NCI-H146 (cell line): ENCODE measurements at regions not wholly inside any gene's neighbourhood (a gene's known extent, or its start where the extent isn't known, plus 50 kb on each side); places are given as distances from the start of the nearest gene placed in this dataset.
"Not testable (repeated sequence)": the region's sequence is repeated elsewhere in the genome, so short reads cannot be mapped to it uniquely, and the experiment has no call there.

Experiments used
- DNase-seq: peaks from one replicate; lab custom pipeline; 2025; lab: John Stamatoyannopoulos, UW

DNA sequence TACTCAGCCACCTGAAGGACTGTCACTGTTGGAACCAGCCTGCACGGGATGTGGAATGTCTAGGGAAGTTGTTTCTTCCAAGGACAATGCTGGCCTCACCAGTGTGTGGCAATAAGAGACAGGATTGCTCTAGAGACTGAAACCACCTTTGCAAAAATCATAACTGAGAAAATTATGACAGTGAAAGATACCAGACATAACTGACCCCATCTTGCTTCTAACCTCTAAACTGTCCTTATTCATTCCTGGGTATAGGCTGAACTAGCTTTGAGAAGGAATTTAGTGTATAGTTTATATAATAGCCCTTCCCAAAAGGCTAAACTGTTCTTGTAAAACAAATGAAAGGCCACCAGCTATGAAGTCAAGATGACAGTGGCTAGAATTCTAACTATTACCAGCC, 83.6 kb downstream of the IER5 start:
- no peak for DNase-seq

DNA sequence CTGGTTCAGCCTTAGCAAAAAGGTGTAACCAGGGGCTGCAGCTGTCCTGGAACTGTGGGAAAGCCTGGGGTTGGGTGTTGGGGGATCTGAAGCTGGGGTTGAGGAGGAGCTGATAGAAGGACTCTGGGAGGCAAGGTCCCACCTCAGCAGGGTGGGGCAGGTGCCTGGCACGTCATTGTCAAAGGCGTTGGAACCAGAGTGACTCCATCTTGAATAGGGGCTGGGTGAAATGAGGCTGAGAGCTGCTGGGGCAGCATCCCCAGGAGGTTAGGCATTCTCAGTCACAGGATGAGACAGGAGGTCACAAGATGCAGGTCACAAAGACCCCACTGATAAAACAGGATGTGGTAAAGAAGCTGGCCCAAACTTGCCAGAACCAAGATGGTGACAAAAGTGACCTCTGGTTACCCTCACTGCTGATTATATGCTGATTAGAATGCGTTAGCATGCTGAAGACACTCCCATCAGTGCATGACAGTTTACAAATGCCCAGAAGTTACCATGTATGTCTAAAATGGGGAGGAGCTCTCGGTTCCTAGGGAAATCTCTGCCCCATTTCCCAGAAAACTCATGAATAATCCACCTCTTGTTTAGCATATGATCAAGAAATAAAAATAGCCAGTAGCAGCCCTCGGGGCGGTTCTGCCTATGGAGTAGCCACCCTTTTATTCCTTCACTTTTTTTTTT, 85.4 kb downstream of the IER5 start:
- DNase-seq = no peak

DNA sequence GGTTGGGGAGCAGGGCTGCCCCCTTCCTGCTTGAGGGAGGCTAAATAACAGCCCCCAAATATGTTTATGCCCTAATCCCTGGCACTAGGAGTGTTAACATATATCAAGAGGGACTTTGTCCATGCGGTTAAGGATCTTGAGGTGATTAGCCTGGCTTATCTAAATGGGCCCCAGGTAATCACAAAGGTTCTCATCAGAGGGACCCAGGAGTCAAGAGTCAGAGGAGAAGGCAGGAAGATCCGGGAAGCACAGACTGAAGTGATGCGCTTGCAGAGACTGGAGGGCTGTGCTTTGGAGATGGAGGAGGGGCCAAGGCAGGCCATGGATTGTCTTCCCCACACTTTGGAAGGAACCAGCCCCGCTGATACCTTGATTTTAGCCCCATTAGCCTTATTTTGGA, 86.4 kb downstream of the IER5 start:
- no peak for DNase-seq

DNA sequence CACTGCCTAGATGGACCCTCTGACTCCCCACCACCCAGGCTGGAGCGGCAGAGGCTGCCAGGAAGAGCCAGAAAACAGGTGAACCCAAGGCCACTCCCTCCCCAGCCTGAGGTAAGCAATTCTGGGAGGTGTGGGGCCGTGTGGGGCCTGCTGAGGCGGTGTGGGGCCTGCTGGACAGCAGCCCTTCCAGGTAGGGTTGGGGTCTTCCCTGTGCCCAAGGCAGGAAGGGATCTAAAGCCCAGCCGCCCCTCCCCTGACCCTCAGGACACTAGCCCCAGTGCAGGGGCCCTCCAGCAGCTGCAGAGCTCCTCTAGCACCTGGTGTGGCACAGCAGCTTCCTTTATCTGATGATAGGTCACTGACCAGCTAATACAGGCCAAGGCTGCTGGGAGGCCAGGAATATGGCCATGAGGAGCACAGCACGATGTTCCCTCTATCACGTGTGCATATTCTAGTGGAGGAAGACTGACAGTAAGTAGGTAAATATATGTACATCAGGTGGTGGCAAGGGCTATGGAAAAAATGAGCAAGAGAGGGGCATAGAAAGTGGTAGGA, 86.9 kb downstream of the IER5 start:
- DNase-seq = no peak

DNA sequence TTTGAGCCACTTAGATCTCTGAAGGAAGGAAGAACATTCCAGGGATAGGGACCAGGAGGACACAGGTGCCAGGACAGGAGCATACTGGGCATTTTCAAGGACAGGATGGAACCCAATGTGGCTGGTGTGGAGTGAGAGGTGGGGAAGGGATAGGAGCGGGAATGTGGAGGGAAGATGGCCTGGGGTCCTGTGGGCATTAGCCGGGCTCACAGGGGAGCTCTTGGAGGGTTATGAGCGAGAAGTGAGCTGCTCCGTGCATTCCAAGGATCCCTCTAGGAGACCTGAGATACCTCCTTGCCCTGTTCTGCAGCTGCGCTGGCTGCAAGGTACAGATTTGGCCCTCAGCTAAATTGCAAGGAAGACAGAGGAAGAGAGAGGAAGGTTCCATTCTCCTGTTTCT, 87.5 kb downstream of the IER5 start:
- no peak for DNase-seq

DNA sequence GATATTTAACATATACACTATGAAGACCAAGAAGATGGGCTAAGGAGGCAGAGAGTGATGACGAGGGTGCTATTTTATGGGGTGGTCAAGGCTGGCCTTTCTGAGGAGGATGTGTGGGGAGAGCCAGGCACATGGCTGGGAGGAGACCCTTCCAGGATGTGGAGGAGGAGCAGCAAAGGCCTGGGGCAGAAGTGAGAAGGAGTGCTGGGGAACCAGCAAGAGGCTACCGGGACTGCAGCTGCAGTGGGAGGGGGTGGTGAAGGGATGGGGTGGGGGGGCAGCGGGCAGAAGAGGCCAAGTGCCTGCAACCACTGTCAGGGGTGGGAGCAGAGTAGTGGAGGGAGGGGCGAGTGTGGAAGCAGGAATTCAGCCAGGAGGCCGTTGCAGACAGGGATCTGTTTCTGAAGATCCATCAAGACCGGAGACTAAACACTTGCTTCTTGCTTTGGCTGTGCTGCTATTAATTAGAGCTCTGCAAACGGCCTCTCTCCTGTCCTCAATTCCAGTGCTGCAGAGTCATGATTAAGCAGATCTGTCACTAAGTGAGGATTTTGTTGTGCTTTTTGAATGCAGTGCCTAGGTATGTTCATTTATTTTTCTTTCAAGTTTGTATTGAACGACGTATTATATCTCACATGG, 89.9 kb downstream of the IER5 start:
- DNase-seq = no peak

DNA sequence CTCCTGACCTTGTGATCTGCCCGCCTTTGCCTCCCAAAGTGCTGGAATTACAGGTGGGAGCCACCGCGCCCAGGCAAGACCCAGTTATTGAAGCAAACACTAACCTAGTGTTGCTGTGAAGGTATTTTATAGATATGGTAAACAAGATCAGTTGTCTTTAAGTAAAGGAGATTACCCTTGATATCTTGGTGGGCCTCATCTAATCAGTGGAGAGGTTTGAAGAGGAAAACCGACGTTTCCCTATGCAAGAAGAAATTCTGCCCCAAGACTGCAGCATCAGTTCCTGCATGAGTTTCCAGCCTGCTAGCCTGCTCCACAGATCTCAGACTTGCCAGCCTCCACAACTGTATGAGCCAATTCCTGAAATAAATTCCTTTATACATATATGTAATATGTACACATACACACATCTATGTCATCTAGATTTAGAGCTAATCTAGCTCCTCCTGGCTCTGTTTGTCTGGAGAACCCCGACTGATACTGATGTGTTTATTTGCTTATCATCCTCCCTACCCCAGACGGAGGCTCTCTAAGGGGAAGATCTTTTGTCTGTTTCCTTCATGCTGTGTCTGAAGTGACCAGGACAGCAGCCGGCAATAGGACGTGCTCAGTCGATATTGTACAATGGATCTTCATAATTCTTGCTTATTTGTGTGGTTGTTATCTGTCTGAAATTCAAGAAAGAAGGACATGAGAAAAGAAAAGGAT, 90.9 kb downstream of the IER5 start:
- DNase-seq = peak; percentile 69

DNA sequence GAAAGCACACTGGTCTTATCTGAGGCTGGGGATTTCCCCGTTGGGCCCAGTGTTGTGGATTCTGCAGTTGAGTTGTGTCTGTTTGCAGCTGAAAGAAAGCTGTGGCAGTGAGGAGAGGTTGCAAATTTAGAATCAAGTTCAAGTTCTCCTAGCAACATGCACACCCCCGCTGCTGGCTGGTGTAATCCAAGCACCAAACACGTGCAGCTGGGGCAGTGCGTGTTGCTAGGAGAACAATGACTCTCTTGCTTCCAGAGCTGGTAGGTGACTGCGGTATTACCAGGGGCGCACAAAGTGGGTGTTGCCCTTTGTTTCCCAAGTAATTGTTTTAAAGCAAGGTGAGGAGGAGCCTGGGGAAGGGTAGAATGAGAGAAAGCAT, 91.5 kb downstream of the IER5 start:
- peak; percentile 90 for DNase-seq

DNA sequence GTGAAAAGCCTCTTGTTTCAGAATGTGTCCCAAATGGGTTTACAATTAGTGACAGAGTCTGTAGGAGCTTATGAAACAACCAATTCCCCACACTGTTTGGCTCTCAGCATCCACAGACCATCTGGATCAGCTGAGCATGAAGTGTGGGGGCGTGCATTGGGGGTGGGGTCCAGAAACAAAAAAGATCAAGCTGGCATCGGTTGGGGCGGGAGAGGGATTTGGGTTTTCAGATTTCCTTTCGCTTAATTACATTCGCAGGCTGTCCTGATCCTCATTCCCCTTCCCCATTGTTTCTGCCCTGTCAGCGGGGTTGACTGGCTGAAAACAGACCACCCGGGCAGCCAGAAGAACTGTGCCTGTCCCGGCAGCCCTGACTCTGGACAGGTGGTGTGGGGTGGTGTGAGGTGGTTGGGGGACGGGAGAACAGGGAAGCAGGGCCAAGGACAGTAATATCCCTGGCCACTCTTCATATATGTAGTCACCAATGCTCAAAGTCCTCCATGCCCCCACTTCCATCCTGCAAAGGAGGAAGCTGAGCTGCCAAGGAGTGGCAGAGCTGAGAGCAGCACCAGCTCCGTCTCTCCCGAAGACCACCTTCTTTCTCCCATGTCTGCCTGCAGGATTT, 92.0 kb downstream of the IER5 start:
- DNase-seq = peak; percentile 37

DNA sequence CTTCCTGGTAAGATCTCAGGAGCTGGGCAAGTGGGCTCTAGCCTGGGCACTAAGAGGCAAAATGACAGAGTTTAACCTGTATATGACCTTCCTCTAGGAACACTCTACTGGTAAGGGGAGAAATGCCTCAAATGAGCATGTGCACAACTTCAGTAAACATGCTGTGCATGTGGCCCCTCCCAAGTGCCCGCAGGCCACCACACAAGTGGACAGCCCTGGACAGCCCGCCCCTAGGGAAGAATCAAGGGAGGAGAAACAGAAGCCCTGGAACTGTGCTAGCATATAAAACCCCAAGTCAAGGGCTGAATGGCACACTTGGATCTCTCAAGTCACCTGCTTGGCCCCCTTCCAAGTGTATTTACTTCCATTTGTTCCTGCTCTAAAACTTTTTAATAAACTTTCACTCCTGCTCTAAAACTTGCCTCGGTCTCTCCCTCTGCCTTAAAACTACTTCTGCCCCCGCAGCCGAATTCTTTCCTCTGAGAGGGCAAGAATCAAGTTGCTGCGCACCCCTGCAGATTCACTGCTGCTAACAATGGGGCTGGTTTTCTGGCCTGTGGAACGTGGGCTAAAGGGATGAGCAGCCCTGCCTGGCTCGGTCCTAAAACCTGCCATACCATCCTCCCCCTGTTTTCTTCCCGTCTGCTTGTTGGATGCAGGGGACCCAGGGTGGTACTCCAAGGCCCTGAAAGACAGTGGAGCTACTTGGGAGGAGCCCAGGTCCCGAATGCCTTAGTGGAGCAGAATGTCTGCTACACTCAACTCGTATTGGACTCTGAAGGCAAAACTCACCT, 93.5 kb downstream of the IER5 start:
- DNase-seq = no peak

DNA sequence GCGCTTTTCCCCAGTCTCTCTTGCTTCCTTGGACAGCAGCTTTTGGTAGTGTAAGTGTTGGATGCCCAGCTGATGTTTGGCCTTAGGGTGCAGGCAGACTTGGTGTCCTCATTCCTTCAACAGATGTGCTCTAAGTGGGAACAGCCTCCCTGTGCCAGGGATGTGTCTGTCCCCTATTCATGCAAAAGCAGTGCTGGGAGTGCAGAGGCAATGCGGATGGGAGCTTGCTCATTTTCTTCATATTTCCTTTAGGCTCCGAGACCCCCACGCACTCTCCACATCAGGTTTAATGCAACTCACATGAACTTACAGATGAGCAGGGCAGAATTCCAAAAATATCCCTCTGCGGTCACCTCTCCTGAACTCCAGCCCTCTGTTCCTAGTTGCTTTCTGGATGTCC, 96.1 kb downstream of the IER5 start:
- DNase-seq = no peak

DNA sequence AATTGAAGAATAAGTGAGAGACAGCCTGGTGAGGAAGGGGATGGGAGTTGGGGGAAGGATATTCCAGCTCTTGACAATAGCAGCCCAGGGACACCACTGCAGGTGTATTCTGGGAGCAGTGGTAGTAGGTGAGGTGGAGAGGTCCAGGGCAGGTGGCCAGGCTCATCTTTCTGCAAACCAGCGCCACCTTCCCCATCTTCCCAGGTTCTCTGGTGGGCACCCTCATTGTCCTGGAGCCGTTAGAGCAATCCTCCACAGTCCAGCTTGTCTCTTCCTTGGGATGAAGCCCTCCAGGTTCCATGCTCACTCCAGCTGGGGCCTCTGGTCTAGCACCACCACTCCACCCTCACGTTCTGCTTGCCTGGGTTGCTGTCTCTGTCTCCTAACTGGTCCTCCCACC, 97.0 kb downstream of the IER5 start:
- DNase-seq = no peak

DNA sequence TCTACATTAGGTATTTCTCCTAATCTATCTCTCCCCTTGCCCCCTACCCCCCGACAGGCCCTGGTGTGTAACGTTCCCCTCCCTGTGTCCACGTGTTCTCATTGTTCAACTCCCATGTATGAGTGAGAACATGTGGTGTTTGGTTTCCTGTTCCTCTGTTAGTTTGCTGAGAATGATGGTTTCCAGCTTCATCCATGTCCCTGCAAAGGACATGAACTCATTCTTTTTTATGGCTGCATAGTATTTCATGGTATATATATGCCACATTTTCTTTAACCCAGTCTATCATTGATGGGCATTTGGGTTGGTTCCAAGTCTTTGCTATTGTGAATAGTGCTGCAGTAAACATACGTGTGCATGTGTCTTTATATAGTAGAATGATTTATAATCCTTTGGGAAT, 97.6 kb downstream of the IER5 start:
- not testable (repeated sequence) for DNase-seq

DNA sequence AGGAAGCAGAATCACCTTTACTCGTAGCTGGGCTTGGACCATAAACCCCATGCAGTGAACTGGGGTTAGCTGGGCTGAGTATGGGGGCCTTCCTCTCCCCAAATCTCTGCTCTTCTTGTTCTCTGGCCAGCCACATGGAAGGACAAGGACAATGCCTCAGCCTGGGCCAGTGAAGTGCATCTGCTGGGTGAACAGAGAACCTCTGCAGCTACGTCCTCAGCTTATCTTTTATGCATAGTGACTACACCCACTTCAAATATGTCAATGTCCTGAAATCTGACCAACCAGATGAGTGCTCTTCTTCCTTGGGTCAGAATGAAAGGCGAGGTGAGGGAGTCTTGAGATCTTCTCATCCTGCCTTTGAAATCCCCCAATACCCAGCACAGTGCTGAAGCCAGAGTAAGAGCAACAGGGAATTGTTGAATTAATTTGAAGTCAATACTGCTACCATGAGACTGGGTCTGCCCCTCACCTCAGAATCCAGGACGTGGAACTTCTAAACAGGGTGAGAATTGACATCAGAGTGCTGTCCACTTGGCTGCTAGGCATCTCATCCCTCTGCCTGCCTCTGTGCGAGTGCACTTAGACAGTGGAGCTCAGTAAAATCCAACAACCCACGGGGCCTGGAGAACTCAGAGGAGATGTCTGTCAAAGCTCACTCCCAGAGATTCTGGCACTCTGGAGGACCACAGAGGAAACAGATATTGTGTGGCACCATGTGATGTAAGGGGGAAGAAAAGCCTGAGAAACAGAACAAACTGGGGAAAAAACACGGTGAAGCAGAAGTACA, 99.0 kb downstream of the IER5 start:
- no peak for DNase-seq

DNA sequence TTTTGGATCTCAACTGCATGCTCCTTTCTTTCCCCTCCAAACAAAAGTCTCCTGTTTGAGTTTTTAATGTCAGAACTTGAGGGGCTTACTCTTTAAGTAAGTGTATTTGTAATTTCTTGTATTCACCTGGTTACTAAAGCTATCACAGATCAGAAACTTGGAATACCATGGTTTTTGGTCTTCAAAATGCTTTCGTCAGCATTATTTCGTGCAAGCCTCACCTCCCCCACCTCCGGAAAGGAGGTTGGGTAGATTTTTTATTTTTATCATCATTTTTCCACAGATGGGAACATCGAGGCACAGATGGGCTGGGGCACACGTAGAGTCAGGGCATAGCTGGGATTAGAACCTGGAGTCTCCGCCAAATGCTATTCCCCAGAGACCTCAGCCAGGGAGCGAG, 100.7 kb downstream of the IER5 start:
- DNase-seq = no peak

DNA sequence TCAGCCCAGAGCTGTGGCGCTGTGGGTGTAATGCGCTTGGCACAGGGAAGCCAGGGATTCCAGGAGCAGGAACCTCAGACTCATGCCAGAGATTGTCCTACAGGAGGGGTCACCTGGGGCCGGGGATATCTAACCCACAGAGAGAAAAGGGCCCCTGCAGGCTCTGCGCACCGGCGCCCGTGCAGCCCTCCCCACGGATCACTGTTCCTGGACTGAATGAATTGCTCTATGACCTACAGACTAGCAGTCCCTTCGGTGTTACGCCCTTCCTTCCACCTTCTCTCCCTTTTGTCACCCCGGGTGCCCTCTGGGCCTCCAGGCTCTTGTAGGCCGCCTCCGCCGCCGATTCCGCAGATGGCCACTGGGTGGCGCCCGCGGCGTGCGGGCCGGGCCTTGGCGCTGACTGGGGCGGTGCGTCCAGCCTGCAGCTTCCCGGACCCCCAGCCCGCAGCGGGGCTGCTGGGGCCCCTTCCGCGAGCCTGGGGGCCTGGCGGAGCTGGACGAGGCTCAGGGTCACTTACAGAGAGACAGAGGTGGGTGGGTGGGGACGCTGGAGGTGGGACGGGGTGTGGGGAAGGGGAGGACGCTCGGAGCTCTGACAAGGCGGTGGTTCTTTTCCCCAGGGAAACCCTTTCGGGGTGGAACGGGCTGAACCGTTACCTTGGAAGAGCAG, 101.3 kb downstream of the IER5 start:
- peak; percentile 61 for DNase-seq

DNA sequence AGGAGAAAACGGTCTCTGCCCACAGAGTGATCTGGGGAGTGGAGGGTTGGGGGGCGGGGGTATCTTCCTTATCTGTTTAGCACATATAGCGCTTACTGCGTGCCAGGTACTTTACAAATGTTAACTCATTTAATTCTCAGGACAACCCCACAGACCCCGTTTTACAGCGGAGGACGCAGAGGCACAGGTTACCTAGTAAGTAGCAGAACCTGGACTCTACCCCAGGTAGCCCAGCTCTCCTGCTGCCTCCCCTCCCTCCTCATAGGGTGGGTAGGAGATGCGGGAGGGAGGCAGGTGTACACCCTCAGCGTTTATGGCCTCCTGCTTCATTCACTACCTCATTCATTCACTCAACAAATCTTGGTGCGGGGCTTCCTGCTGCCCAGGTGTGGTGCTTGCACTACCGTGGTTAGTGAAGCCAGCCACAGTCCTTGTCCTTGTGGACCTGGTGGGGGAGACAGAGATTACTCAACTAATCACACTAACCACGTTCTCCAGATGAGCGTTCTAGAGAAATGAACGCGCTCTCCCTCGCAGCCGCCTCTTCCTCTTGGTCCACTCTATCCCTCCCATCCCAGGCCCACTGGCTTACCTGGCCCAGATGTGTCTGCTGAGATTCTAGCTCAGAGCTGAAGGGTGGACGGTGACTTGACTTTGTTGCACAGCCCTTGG, 102.0 kb downstream of the IER5 start:
- peak; percentile 45 for DNase-seq

DNA sequence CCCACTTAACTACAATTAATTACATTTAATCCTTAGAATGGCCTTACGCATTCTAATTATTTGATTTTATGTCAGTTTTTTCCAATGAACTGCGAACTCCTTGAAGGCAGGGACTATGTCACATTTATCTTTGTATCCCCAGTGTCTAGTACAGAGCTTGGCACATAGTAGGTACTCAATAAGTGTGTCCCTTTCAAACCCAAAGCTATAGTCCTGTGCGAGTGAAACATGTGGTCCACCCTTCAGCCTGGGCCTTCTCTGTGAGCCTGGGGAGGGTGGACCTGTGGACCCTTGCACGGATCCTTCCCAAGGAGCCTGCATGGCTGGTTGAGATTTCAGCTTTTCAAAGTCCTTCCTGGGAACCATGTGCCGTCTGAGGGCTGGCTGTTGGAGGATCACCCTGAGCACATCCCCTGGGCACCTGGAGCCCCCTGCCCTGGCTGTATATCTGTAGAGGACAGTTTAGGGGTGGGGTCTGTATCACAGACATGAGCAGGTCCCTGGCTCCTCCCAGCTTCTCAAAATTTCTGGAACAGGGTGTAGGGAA, 103.1 kb downstream of the IER5 start:
- DNase-seq = no peak

DNA sequence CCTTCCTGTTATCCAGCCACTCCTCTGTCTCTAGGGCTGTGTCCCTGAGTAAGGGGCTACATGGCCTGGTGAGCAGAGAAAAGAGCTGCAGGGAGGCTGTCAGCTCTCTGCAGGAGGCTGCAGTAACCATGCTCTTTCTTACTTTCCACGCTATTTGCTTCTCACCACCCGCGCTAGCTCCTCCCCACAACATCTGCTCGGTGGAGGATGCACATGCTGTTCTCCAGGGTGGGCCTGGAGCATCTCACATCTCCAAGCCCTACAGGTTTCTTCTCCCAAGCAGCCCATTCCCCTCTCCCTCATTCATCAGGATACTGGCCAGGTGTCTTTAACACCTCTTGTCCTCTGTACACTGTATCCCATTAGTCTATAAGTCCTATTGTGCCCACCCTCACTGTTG, 103.8 kb downstream of the IER5 start:
- DNase-seq = peak; percentile 65
